Thymus (tissue), 11 donors: ENCODE measurements at regions not wholly inside any gene's neighbourhood (a gene's known extent, or its start where the extent isn't known, plus 50 kb on each side); places are given as distances from the start of the nearest gene placed in this dataset.
"Not testable (repeated sequence)": the region's sequence is repeated elsewhere in the genome, so short reads cannot be mapped to it uniquely, and the experiment has no call there.

Source experiments
- DNase-seq, 9 donors: peaks; one replicate each; pipeline ENCODE4 v3.0.0-alpha.2; 2013; ENCODE audit warnings: low spot score in 9 of 9, low read depth in 6 of 9, missing footprints in 1 of 9
- H3K27ac ChIP-seq, 2 donors: one replicate each; pipeline ENCODE4 v1.5.1; 2013; ENCODE audit warnings: control low read depth in 1 of 2, low read depth in 1 of 2, low read length in 1 of 2, mild to moderate bottlenecking in 1 of 2, moderate library complexity in 1 of 2
- H3K27me3 ChIP-seq, 2 donors: one replicate each; pipeline ENCODE4 v1.5.1; 2013; ENCODE audit warnings: low read length in 1 of 2; ENCODE audit not compliant: control insufficient read depth in 2 of 2, insufficient read depth in 1 of 2
- H3K36me3 ChIP-seq, 2 donors: one replicate each; pipeline ENCODE4 v1.5.1; 2013; ENCODE audit warnings: low read length in 1 of 2, mild to moderate bottlenecking in 1 of 2, moderate library complexity in 1 of 2; ENCODE audit not compliant: control insufficient read depth in 2 of 2, insufficient read depth in 2 of 2
- H3K4me1 ChIP-seq, 2 donors: one replicate each; pipeline ENCODE4 v1.5.1; 2013; ENCODE audit warnings: low read length in 2 of 2; ENCODE audit not compliant: control insufficient read depth in 2 of 2, insufficient read depth in 2 of 2
- H3K4me3 ChIP-seq, 2 donors: one replicate each; pipeline ENCODE4 v1.5.1; 2013; ENCODE audit warnings: low read length in 2 of 2, control low read depth in 1 of 2, mild to moderate bottlenecking in 1 of 2
- H3K9me3 ChIP-seq, 2 donors: one replicate each; pipeline ENCODE4 v1.5.1; 2013; ENCODE audit warnings: low read length in 1 of 2, mild to moderate bottlenecking in 1 of 2; ENCODE audit not compliant: control insufficient read depth in 2 of 2, insufficient read depth in 1 of 2
- WGBS: extraction: QIAGEN DNeasy Blood & Tissue Kit; methylation state at CpG from one replicate; pipeline ENCODE4 v1.1.7; 2013; 5-methylcytosine and 5-hydroxymethylcytosine counted together
- donor health status: healthy.

GRCh38 chr9:106041920-106042319 is 347.6 kb downstream of the TMEM38B start:
- H3K4me3 ChIP-seq = not testable (repeated sequence)
- 100% methylated on average over 1 of the region's 1 CpG for WGBS

GRCh38 chr9:106051545-106051944 is 357.2 kb downstream of the TMEM38B start:
- no peaks in the 10 kb centered on the region for H3K9me3 ChIP-seq
- no peaks in the 10 kb centered on the region for H3K4me1 ChIP-seq
- H3K36me3 ChIP-seq = no peaks in the 10 kb centered on the region
- H3K27ac ChIP-seq = no peak overlapping the region
- no peak overlapping the region for H3K4me3 ChIP-seq
- no peaks in the 10 kb centered on the region for H3K27me3 ChIP-seq
- WGBS = 96% methylated on average over 3 of the region's 3 CpGs
- no peak for DNase-seq

More at GRCh38 chr9:106041920-106042319, 347.6 kb downstream of the TMEM38B start:
- not testable (repeated sequence) for H3K9me3 ChIP-seq, DNase-seq, H3K36me3 ChIP-seq, H3K4me1 ChIP-seq, H3K27me3 ChIP-seq, H3K27ac ChIP-seq

GRCh38 chr9:106052166-106052565 is 357.8 kb downstream of the TMEM38B start:
- WGBS = 93% methylated on average over 2 of the region's 2 CpGs
- Histone ChIP-seq H3K9me3 (no peaks in the 10 kb centered on the region), H3K27ac (no peak overlapping the region), H3K4me3 (no peak overlapping the region), H3K4me1 (no peaks in the 10 kb centered on the region), H3K27me3 (no peaks in the 10 kb centered on the region), H3K36me3 (no peaks in the 10 kb centered on the region)
- no peak for DNase-seq

- Histone ChIP-seq H3K27me3 (no peaks in the 10 kb centered on the region), H3K4me3 (no peak overlapping the region), H3K4me1 (no peaks in the 10 kb centered on the region), H3K9me3 (no peaks in the 10 kb centered on the region), H3K36me3 (no peaks in the 10 kb centered on the region), H3K27ac (no peak overlapping the region)
- no peak for DNase-seq
- WGBS = 87% methylated on average over 2 of the region's 2 CpGs
These were observed 358.4 kb downstream of the TMEM38B start for GRCh38 chr9:106052735-106053134.

GRCh38 chr9:106056328-106056727 is 362.0 kb downstream of the TMEM38B start:
- Histone ChIP-seq H3K9me3 (peaks cover 0 to 8% of the 10 kb centered on the region in 2 donors), H3K4me3 (no peak overlapping the region), H3K36me3 (no peaks in the 10 kb centered on the region), H3K27ac (no peak overlapping the region), H3K27me3 (no peaks in the 10 kb centered on the region), H3K4me1 (no peaks in the 10 kb centered on the region)
- no peak for DNase-seq

GRCh38 chr9:106058460-106058859 is 364.1 kb downstream of the TMEM38B start:
- DNase-seq = no peak
- WGBS = 95% methylated on average over 8 of the region's 8 CpGs
- H3K9me3 ChIP-seq = peaks cover 0 to 8% of the 10 kb centered on the region in 2 donors
- no peaks in the 10 kb centered on the region for H3K4me1 ChIP-seq
- H3K36me3 ChIP-seq = no peaks in the 10 kb centered on the region
- H3K27ac ChIP-seq = no peak overlapping the region
- no peaks in the 10 kb centered on the region for H3K27me3 ChIP-seq
- no peak overlapping the region for H3K4me3 ChIP-seq

GRCh38 chr9:106059886-106060285 is 365.5 kb downstream of the TMEM38B start:
- Histone ChIP-seq H3K36me3 (no peaks in the 10 kb centered on the region), H3K27ac (no peak overlapping the region), H3K4me1 (no peaks in the 10 kb centered on the region), H3K9me3 (peaks cover 0 to 8% of the 10 kb centered on the region in 2 donors), H3K4me3 (no peak overlapping the region), H3K27me3 (no peaks in the 10 kb centered on the region)
- WGBS = 96% methylated on average over 8 of the region's 8 CpGs
- no peak for DNase-seq

GRCh38 chr9:106060885-106061284 is 366.5 kb downstream of the TMEM38B start:
- H3K36me3 ChIP-seq = no peaks in the 10 kb centered on the region
- no peak for DNase-seq
- no peak overlapping the region for H3K4me3 ChIP-seq
- peaks cover 0 to 8% of the 10 kb centered on the region in 2 donors for H3K9me3 ChIP-seq
- no peak overlapping the region for H3K27ac ChIP-seq
- H3K4me1 ChIP-seq = no peaks in the 10 kb centered on the region
- H3K27me3 ChIP-seq = no peaks in the 10 kb centered on the region

- Histone ChIP-seq H3K9me3 (peaks cover 0 to 8% of the 10 kb centered on the region in 2 donors), H3K36me3 (no peaks in the 10 kb centered on the region), H3K4me1 (no peaks in the 10 kb centered on the region), H3K27ac (no peak overlapping the region), H3K4me3 (no peak overlapping the region), H3K27me3 (no peaks in the 10 kb centered on the region)
- DNase-seq = no peak
These were observed 367.9 kb downstream of the TMEM38B start for GRCh38 chr9:106062250-106062649.

- Histone ChIP-seq H3K4me1 (no peaks in the 10 kb centered on the region), H3K27me3 (no peaks in the 10 kb centered on the region), H3K27ac (no peak overlapping the region), H3K36me3 (no peaks in the 10 kb centered on the region), H3K4me3 (no peak overlapping the region), H3K9me3 (no peaks in the 10 kb centered on the region)
- WGBS = 97% methylated on average over 3 of the region's 3 CpGs
- no peak for DNase-seq
These were observed 370.8 kb downstream of the TMEM38B start for GRCh38 chr9:106065136-106065535.
